ENCODE measurements at regions not wholly inside any gene's neighbourhood (a gene's known extent, or its start where the extent isn't known, plus 50 kb on each side); places are given as distances from the start of the nearest gene placed in this dataset.

- TF ChIP-seq CTCF (IDR thresholded peaks at IDR 0.05; ENCODE audit: insufficient read depth, low read length, poor library complexity, severe bottlenecking) (no peak), EZH2phosphoT487 (conservative IDR thresholded peaks at IDR 0.05; ENCODE audit: low read length) (no peak)
Observed at GRCh38 chr11:131089727-131090245, 173.5 kb upstream of the SNX19 start.

Data from SU-DHL-6 (cell line).